ENCODE measurements at regions not wholly inside any gene's neighbourhood (a gene's known extent, or its start where the extent isn't known, plus 50 kb on each side); places are given as distances from the start of the nearest gene placed in this dataset.

DNA sequence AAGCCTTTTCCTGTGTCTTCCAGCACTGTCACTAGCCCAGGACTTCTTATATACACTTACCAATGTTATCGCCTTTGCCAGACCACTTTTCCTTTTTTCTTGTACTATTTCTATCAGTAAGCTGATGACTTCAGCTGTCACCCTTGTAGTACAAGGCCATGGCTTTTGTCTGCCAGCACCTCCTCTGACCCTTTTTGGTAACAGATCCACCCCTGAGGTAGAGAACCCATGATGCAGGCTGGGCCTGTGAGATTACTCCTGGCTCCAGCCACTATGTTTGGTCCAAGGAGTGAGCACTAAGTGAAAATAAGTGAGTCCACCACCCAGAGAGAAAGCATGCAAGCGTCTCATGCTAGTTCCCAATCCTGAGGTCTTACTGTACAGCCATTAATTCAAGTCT lies 406.7 kb downstream of the MLLT3 start:
- Histone ChIP-seq H3K9me3 (no peaks in the 10 kb centered on the region), H3K36me3 (no peaks in the 10 kb centered on the region), H3K27me3 (no peaks in the 10 kb centered on the region), H3K4me3 (ENCODE audit: low read depth, low read length) (no peak overlapping the region), H3K4me1 (no peaks in the 10 kb centered on the region)
- DNase-seq, result no peak
- TF ChIP-seq, protein P1, sequence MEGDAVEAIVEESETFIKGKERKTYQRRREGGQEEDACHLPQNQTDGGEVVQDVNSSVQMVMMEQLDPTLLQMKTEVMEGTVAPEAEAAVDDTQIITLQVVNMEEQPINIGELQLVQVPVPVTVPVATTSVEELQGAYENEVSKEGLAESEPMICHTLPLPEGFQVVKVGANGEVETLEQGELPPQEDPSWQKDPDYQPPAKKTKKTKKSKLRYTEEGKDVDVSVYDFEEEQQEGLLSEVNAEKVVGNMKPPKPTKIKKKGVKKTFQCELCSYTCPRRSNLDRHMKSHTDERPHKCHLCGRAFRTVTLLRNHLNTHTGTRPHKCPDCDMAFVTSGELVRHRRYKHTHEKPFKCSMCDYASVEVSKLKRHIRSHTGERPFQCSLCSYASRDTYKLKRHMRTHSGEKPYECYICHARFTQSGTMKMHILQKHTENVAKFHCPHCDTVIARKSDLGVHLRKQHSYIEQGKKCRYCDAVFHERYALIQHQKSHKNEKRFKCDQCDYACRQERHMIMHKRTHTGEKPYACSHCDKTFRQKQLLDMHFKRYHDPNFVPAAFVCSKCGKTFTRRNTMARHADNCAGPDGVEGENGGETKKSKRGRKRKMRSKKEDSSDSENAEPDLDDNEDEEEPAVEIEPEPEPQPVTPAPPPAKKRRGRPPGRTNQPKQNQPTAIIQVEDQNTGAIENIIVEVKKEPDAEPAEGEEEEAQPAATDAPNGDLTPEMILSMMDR (IDR thresholded peaks at IDR 0.05; ENCODE audit: low read depth, low read length), result no peak

DNA sequence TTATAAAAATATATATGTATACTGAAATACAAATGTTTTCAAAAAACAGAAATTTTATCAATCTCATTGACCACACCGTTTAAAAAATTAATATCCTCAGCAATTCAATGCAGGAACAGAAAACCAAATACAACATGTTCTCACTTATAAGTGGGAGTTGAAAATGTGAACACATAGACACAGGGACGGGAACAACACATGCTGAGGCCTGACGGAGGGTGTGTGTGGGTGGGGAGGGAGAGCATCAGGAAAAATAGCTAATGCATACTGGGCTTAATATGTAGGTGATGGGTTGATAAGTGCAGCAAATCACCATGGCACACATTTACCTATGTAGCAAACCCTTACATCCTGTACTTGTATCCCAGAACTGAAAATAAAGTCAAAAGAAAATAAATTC lies 409.5 kb downstream of the MLLT3 start:
- no peak for DNase-seq
- Histone ChIP-seq H3K27me3 (no peaks in the 10 kb centered on the region), H3K36me3 (no peaks in the 10 kb centered on the region), H3K4me3 (ENCODE audit: low read depth, low read length) (no peak overlapping the region), H3K4me1 (no peaks in the 10 kb centered on the region), H3K9me3 (no peaks in the 10 kb centered on the region)
- TF ChIP-seq, protein P1 (IDR thresholded peaks at IDR 0.05; ENCODE audit: low read depth, low read length), result no peak

DNA sequence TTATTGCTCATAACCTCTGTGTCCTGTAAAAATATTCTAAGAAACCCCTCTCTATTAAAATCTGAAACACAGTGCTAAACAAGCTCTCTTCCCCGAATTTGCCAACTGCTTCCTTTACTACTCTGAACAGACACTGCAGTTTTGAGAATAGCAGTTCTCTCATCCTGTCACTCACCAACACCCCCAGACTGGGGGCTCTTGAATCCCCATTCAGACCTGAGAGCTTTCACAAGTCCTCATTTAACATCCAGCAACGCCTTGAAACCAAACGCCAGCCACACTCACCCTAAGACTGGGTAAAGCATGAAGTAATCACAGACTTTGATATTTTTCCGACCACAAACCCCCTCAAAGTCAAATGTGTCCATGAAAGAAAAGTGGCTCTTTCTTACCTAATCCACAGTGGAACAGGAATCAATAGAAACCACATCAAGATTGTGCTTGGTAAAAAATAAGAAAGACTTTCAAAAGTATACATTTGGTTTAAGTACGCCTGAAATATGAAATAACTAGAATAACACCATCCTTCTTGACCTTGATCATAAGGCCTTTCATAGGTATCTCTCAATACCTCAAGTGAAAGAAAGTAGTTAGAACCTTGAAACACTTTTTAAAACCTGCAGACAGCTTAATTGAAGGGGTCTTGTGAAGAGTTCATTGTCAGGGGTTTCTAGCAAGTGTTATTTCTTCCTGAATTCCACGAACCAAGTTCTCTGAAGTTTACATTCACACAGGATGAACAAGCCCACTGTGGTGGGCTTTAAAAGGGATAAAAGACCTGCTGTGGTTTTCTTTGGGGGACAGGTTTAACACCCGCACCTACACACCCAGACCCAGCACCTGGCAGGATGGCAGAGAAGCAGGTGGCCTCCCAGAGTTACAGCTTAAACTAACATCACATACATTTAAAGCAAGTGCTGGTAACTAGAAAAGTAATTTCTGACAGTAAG lies 412.6 kb downstream of the MLLT3 start:
- Histone ChIP-seq H3K36me3 (no peaks in the 10 kb centered on the region), H3K4me1 (no peaks in the 10 kb centered on the region), H3K27me3 (no peaks in the 10 kb centered on the region), H3K4me3 (ENCODE audit: low read depth, low read length) (no peak overlapping the region), H3K9me3 (no peaks in the 10 kb centered on the region)
- TF ChIP-seq, protein P1 (IDR thresholded peaks at IDR 0.05; ENCODE audit: low read depth, low read length), result no peak
- no peak for DNase-seq

DNA sequence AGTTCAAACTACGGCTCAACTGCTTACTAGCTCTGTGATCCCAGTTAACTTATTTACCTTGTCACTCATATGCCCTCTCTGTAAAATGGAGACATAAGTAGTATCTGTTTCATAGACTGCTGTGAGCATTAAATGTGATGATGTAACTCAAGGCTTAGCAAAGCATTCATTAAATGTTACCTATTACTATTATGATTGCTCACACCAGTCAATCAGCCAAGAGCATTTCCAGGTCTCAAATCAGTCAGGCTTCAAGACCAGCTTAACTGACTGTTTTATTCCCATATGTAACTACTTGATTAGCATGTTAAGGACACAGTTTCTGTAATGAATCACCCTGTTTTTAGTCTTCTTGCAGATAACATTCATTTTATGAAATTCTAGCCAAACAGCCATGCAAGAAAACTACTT lies 413.3 kb downstream of the MLLT3 start:
- Histone ChIP-seq H3K27me3 (no peaks in the 10 kb centered on the region), H3K4me1 (no peaks in the 10 kb centered on the region), H3K4me3 (ENCODE audit: low read depth, low read length) (no peak overlapping the region), H3K9me3 (no peaks in the 10 kb centered on the region), H3K36me3 (no peaks in the 10 kb centered on the region)
- DNase-seq, result no peak
- TF ChIP-seq, protein P1 (IDR thresholded peaks at IDR 0.05; ENCODE audit: low read depth, low read length), result no peak

DNA sequence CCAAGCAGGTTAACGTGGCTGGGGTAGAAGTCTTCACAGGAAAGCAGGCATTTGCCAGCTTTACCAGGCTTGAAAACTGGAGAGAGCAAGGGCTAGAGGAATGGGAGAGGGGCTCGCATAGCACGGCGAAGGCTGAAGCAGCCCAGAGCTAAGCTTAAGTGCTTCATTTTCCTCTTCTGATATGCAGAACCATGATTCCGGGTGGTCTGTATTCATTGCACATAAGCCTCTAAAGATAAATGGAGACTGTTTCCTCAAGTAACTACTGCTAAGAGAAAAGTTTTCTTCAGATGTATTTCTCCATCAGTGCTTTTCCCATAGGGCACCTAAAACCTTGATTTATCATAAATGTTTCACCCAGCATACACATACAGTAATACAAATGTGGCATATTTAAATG lies 414.1 kb downstream of the MLLT3 start:
- DNase-seq, result no peak
- H3K9me3 ChIP-seq, result no peaks in the 10 kb centered on the region
- no peaks in the 10 kb centered on the region for H3K27me3 ChIP-seq
- H3K4me3 ChIP-seq (ENCODE audit: low read depth, low read length), result no peak overlapping the region
- no peaks in the 10 kb centered on the region for H3K36me3 ChIP-seq
- no peaks in the 10 kb centered on the region for H3K4me1 ChIP-seq
- TF ChIP-seq, protein P1 (IDR thresholded peaks at IDR 0.05; ENCODE audit: low read depth, low read length), result no peak

DNA sequence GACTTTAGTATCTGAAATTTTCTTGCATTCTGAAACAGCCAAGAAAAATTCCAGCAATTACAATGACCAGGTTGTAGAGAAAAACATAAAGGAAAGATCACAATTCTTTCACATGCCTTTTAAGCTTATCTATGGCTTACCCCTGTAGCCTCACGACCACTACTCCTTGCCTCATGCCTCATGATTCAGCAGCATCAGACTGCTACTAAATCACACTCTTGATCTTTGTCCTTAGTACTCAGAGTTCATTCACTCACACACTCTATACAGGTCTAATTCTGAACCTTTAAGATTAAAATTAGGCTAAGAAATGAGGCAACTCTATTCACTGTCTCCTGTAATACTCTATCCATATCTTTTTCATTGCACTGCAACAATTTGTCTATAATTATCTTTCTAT lies 415.1 kb downstream of the MLLT3 start:
- Histone ChIP-seq H3K4me1 (no peaks in the 10 kb centered on the region), H3K9me3 (no peaks in the 10 kb centered on the region), H3K27me3 (no peaks in the 10 kb centered on the region; the same call in 1 of the 2 replicates), H3K36me3 (no peaks in the 10 kb centered on the region), H3K4me3 (ENCODE audit: low read depth, low read length) (no peak overlapping the region)
- TF ChIP-seq, protein P1 (IDR thresholded peaks at IDR 0.05; ENCODE audit: low read depth, low read length), result no peak
- DNase-seq, result no peak

Data from BE2C (cell line).